Chondrocyte (in vitro differentiated cells): ENCODE measurements at regions not wholly inside any gene's neighbourhood (a gene's known extent, or its start where the extent isn't known, plus 50 kb on each side); places are given as distances from the start of the nearest gene placed in this dataset.

ENCODE experiments used
- DNase-seq: peaks from one replicate; pipeline ENCODE4 v3.0.0; 2021; ENCODE audit warnings: mixed read lengths, low spot score
- H3K27ac Mint-ChIP-seq: one replicate; pipeline ENCODE4 v1.8.0; 2021; ENCODE audit warnings: mild to moderate bottlenecking, moderate library complexity, mixed read lengths; ENCODE audit not compliant: unreplicated experiment
- H3K27me3 Mint-ChIP-seq: 2 replicates; pipeline ENCODE4 v1.8.0; 2021; ENCODE audit warnings: low read depth, mixed read lengths
- H3K36me3 Mint-ChIP-seq: 2 replicates; pipeline ENCODE4 v1.8.0; 2021; ENCODE audit warnings: low read depth, mixed read lengths
- H3K4me1 Mint-ChIP-seq: 2 replicates; pipeline ENCODE4 v1.8.0; 2021; ENCODE audit warnings: low read depth, mild to moderate bottlenecking, mixed read lengths
- H3K4me3 Mint-ChIP-seq: one replicate; pipeline ENCODE4 v1.8.0; 2021; ENCODE audit warnings: mild to moderate bottlenecking, moderate library complexity, mixed read lengths; ENCODE audit not compliant: unreplicated experiment
- H3K9me3 Mint-ChIP-seq: 2 replicates; pipeline ENCODE4 v1.8.0; 2021; ENCODE audit warnings: low read depth, mixed read lengths
- TF ChIP-seq, protein P1 (sequence below): fragments of 200-600 bp; sonication (generic); IDR thresholded peaks from 2 replicates; pipeline ENCODE4 v1.5.0; 2021; ENCODE audit warnings: antibody characterized with exemption, mild to moderate bottlenecking, moderate library complexity

DNA sequence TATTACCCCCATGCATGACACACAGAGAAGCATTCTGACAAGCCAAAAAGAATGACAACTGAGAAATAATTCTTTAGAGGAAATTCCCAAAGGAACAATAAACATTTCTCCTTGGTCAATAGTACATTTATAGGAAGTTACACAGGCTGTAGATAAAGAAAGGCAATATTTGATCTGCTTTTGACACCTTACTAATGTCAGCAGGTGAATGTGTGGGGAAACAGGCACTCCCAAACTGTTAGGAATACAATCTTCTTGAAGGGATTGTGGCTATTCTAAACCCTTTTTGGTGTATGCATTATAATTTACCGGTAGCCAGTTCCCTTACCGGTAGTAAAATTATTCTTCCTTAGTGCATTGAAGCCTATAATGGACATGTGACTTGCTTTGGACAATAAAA is 116.1 kb upstream of the FTMT start:
- Mint-ChIP-seq H3K4me1 (no peaks in the 10 kb centered on the region), H3K4me3 (no peak overlapping the region), H3K36me3 (no peaks in the 10 kb centered on the region), H3K9me3 (peaks cover 3% of the 10 kb centered on the region), H3K27me3 (peaks cover 6% of the 10 kb centered on the region), H3K27ac (no peak overlapping the region)
- TF ChIP-seq, protein P1, sequence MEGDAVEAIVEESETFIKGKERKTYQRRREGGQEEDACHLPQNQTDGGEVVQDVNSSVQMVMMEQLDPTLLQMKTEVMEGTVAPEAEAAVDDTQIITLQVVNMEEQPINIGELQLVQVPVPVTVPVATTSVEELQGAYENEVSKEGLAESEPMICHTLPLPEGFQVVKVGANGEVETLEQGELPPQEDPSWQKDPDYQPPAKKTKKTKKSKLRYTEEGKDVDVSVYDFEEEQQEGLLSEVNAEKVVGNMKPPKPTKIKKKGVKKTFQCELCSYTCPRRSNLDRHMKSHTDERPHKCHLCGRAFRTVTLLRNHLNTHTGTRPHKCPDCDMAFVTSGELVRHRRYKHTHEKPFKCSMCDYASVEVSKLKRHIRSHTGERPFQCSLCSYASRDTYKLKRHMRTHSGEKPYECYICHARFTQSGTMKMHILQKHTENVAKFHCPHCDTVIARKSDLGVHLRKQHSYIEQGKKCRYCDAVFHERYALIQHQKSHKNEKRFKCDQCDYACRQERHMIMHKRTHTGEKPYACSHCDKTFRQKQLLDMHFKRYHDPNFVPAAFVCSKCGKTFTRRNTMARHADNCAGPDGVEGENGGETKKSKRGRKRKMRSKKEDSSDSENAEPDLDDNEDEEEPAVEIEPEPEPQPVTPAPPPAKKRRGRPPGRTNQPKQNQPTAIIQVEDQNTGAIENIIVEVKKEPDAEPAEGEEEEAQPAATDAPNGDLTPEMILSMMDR: no peak
- no peak for DNase-seq

DNA sequence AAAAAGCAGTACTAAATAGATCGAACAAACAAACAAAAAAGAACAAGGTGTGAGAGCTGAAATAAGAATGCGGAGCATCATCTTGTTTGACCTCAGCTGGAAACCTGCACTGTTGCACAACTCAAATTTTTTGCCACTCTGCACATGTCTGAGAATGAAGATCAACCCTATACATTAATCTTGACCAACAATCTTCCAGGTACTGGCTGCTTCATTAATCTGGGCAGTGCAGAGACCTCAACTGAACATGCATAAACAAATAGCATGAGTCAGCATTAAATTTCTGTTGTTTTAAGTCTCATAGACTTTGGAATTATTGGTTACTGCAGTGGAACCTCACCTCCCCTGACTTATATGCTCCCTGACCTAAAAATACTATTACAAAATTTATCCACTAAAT is 114.6 kb upstream of the FTMT start:
- H3K27me3 Mint-ChIP-seq: peaks cover 6% of the 10 kb centered on the region
- H3K4me3 Mint-ChIP-seq: no peak overlapping the region
- H3K36me3 Mint-ChIP-seq: no peaks in the 10 kb centered on the region
- DNase-seq: no peak
- H3K9me3 Mint-ChIP-seq: peaks cover 3% of the 10 kb centered on the region
- H3K27ac Mint-ChIP-seq: no peak overlapping the region
- TF ChIP-seq, protein P1: no peak
- H3K4me1 Mint-ChIP-seq: no peaks in the 10 kb centered on the region

DNA sequence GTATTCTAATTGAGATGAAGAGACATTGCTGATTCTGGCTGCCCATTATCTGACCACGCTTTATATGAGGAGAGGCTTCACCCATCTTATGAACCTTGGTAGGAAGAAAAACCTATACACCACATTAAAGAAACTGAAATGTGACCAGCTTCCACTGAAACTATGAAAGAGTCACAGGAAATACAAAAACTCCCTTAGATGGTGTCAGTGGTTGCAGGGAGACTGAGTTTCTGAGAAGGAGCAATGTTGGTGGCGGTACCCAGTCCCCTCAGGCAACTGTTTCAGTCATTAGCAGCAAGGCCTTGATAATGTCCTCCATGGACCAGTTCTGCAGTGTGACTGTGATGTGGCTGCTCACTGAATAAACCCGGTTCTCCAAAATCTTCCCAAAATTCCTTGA is 110.5 kb upstream of the FTMT start:
- Mint-ChIP-seq H3K27me3 (no peaks in the 10 kb centered on the region), H3K4me3 (no peak overlapping the region), H3K36me3 (no peaks in the 10 kb centered on the region), H3K9me3 (peaks cover 3% of the 10 kb centered on the region), H3K27ac (no peak overlapping the region), H3K4me1 (no peaks in the 10 kb centered on the region)
- TF ChIP-seq, protein P1: no peak
- no peak for DNase-seq

DNA sequence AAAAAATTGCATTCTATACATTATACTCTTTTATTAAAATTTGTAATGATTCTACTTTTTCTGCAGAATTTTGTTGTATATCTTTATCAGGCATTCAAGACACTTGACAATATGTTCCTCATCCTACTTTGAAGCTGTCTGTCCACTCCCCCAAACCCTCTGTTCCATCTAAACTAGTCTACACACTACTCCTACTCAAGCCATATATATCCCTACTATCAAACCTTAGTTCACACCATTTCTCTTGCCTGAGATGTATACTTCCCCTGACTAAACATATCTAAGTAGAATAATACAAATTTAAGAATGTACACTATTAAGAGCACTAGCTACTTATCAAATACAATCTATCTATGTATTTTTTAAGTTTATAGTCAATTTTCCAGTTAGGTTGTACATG is 107.1 kb upstream of the FTMT start:
- no peak overlapping the region for H3K27ac Mint-ChIP-seq
- H3K27me3 Mint-ChIP-seq: peaks cover 6% of the 10 kb centered on the region
- H3K9me3 Mint-ChIP-seq: peaks cover 3% of the 10 kb centered on the region
- no peak for DNase-seq
- TF ChIP-seq, protein P1: no peak
- H3K36me3 Mint-ChIP-seq: no peaks in the 10 kb centered on the region
- no peaks in the 10 kb centered on the region for H3K4me1 Mint-ChIP-seq
- no peak overlapping the region for H3K4me3 Mint-ChIP-seq

DNA sequence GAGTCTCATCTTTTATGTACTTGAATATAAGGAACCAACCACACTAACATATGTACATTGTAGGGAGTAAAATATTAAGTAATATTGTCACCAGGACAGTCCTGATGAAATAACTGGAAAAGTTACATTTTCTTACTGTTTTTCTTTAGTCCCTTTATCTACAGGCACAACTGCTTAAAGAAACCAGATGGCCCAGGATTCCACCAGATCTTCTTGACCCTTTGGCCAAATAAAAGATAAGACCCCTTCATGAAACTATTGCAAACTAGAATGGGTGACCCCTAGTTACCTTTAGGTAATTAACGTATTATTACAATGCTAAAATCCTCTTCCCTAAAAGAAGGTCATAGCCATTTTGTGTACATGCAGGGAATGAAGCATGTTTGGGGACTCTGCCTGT is 106.3 kb upstream of the FTMT start:
- H3K4me3 Mint-ChIP-seq: no peak overlapping the region
- H3K9me3 Mint-ChIP-seq: no peaks in the 10 kb centered on the region
- TF ChIP-seq, protein P1: no peak
- DNase-seq: no peak
- H3K27me3 Mint-ChIP-seq: peaks cover 8% of the 10 kb centered on the region
- H3K4me1 Mint-ChIP-seq: no peaks in the 10 kb centered on the region
- H3K27ac Mint-ChIP-seq: no peak overlapping the region
- no peaks in the 10 kb centered on the region for H3K36me3 Mint-ChIP-seq
